ENCODE measurements at regions not wholly inside any gene's neighbourhood (a gene's known extent, or its start where the extent isn't known, plus 50 kb on each side); places are given as distances from the start of the nearest gene placed in this dataset.
"Not testable (repeated sequence)": the region's sequence is repeated elsewhere in the genome, so short reads cannot be mapped to it uniquely, and the experiment has no call there.

DNA sequence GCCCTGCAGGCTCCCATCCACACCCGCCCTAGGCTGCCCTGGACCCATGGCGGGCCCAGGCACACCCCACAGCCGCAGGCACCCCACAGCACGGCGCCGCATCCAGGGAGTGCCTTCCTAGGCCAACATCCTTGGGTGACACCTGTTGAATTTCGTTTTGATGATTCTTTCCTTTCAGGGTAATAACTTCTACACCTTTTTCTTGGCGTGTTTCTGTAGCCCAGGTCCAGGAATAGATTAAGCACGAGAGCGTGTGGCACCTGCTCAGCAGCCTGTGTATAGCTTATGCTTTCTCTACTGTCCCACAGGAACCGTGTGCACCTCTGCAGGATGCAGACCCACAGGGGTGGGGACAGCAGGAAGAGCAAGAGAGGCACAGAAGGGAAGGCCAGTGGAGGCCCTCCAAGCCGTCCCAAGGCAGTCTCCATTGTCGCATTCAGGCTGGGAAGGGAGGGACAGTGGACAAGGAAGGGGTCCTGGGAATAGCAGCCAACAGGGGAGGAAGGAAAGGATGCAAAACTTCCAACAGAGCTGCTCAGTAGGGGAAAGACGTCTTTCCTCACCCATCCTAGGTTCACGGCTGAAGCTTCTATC lies 118.1 kb upstream of the AFDN start:
- no peaks in the 10 kb centered on the region for H3K27me3 ChIP-seq
- no peak overlapping the region for H3K27ac ChIP-seq
- TF ChIP-seq, protein P1, sequence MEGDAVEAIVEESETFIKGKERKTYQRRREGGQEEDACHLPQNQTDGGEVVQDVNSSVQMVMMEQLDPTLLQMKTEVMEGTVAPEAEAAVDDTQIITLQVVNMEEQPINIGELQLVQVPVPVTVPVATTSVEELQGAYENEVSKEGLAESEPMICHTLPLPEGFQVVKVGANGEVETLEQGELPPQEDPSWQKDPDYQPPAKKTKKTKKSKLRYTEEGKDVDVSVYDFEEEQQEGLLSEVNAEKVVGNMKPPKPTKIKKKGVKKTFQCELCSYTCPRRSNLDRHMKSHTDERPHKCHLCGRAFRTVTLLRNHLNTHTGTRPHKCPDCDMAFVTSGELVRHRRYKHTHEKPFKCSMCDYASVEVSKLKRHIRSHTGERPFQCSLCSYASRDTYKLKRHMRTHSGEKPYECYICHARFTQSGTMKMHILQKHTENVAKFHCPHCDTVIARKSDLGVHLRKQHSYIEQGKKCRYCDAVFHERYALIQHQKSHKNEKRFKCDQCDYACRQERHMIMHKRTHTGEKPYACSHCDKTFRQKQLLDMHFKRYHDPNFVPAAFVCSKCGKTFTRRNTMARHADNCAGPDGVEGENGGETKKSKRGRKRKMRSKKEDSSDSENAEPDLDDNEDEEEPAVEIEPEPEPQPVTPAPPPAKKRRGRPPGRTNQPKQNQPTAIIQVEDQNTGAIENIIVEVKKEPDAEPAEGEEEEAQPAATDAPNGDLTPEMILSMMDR (IDR thresholded peaks at IDR 0.05; ENCODE audit: low read depth, low read length): no peak
- H3K4me1 ChIP-seq (ENCODE audit: low read depth): peaks cover 8% of the 10 kb centered on the region
- H3K4me3 ChIP-seq: no peak overlapping the region
- H3K36me3 ChIP-seq: no peaks in the 10 kb centered on the region
- no peaks in the 10 kb centered on the region for H3K9me3 ChIP-seq (ENCODE audit: low read depth)
- no peak for DNase-seq (ENCODE audit: low read depth in 1 of 2, low spot score in 1 of 2)

DNA sequence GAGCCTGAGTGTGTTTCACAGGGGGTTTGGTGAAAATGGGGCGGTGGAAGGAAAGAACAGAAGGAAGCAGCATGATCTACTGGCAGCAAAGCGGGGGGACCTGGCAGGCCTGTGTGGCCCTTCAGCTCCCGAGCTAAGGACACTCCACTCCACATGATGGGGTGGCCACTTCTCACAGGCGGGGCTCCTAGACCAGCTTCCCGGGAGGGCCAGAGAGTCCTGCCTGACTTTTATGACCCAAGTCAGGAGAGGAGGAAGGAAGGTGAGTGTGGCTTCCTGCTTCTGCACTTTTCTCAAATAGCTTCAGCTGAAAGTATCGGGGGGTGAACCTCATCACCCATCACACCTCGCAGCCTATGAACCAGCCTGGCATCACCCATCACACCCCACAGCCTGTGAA lies 117.5 kb upstream of the AFDN start:
- H3K36me3 ChIP-seq: no peaks in the 10 kb centered on the region
- no peak overlapping the region for H3K4me3 ChIP-seq
- TF ChIP-seq, protein P1 (IDR thresholded peaks at IDR 0.05; ENCODE audit: low read depth, low read length): no peak
- H3K9me3 ChIP-seq (ENCODE audit: low read depth): no peaks in the 10 kb centered on the region
- H3K27me3 ChIP-seq: no peaks in the 10 kb centered on the region
- no peak for DNase-seq (ENCODE audit: low read depth in 1 of 2, low spot score in 1 of 2)
- H3K27ac ChIP-seq: no peak overlapping the region
- H3K4me1 ChIP-seq (ENCODE audit: low read depth): peaks cover 8% of the 10 kb centered on the region

DNA sequence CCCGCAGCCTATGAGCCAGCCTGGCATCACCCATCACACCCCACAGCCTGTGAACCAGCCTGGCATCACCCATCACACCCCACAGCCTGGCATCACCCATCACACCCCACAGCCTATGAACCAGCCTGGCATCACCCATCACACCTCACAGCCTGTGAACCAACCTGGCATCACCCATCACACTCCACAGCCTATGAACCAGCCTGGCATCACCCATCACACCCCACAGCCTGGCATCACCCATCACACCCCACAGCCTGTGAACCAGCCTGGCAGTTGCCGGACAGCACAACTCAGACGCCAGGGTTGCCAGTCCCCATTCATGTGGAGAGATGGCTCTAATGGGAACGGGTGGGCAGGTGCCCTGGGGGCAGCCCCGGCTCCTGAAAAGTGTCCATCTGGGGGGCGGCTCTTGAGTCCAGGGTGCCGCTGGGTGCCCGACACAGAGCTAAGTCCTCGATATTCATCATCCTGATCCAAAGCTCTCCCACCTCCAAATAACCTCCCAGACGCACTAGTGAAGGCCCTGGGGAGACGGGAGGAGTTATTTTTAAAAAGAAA lies 116.9 kb upstream of the AFDN start:
- not testable (repeated sequence) for H3K4me3 ChIP-seq; H3K9me3 ChIP-seq (ENCODE audit: low read depth); H3K27me3 ChIP-seq; H3K36me3 ChIP-seq; H3K27ac ChIP-seq; H3K4me1 ChIP-seq (ENCODE audit: low read depth); DNase-seq (ENCODE audit: low read depth in 1 of 2, low spot score in 1 of 2)

DNA sequence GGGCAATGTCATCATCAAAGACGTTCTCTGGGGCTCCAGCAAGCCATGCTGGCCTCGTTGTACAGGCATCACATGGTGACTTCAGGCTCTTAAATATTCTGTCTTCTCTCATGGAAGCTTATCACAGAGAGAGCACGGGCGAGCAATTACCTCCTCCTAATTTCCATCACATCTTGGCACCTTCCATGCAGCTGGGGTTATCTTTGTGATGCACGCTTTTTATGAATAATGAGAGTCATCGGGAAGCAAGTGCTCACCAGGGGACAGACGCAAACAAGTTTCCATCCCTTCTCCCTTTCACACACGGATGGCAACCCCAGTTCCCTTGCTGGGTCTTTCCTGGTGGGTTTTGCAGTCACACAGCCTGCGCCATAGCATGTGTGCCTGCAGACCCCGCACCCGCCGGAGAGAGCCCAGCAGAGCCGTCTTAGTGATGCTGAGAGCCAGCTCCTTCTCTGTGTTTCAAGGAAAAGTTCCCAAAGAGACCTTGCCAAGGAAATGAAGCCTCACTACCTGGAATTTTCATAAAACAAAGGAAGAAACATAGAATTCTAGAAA lies 116.3 kb upstream of the AFDN start:
- TF ChIP-seq, protein P1 (IDR thresholded peaks at IDR 0.05; ENCODE audit: low read depth, low read length): no peak
- Histone ChIP-seq H3K36me3 (no peaks in the 10 kb centered on the region), H3K4me3 (no peak overlapping the region), H3K27me3 (no peaks in the 10 kb centered on the region), H3K9me3 (ENCODE audit: low read depth) (no peaks in the 10 kb centered on the region), H3K27ac (no peak overlapping the region), H3K4me1 (ENCODE audit: low read depth) (peaks cover 8% of the 10 kb centered on the region)
- DNase-seq (ENCODE audit: low read depth in 1 of 2, low spot score in 1 of 2): no peak

DNA sequence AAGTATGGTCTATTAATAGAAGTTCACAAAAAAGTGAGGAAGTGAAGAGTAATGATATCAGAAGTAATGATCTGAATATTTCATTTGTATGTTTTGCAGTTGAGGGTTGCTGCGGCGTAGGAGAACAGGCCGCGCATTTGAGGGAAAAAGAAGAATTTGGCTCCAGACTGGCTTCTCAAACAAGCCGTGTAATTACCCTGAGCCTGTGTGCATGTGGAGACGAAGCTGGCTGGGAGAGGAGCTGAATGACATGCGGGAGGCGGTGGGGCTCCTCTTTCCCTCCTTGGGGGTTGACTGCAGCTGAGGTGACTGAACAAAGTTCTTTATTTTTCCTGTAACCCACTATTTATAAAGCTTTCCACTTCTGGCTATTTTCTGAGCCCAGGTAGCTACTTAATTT lies 115.5 kb upstream of the AFDN start:
- TF ChIP-seq, protein P1 (IDR thresholded peaks at IDR 0.05; ENCODE audit: low read depth, low read length): no peak
- no peak overlapping the region for H3K27ac ChIP-seq
- H3K36me3 ChIP-seq: no peaks in the 10 kb centered on the region
- no peak for DNase-seq (ENCODE audit: low read depth in 1 of 2, low spot score in 1 of 2)
- H3K9me3 ChIP-seq (ENCODE audit: low read depth): no peaks in the 10 kb centered on the region
- peaks cover 8% of the 10 kb centered on the region for H3K4me1 ChIP-seq (ENCODE audit: low read depth)
- no peaks in the 10 kb centered on the region for H3K27me3 ChIP-seq
- no peak overlapping the region for H3K4me3 ChIP-seq
